GM21737 (cell line): ENCODE measurements at regions not wholly inside any gene's neighbourhood (a gene's known extent, or its start where the extent isn't known, plus 50 kb on each side); places are given as distances from the start of the nearest gene placed in this dataset.
A peak's percentile ranks its signal among the peaks of the same experiment; 100 is the strongest.

Experiments used
- ATAC-seq: cut with Tn5 transposase; IDR thresholded peaks from one replicate; pipeline ENCODE4 v1.9.1; 2021; ENCODE audit warnings: mild to moderate bottlenecking, moderate library complexity; ENCODE audit not compliant: unreplicated experiment

GRCh38 chr4:11487139-11487538 is 58.4 kb upstream of the HS3ST1 start:
- no peak for ATAC-seq

- ATAC-seq: no peak
Observed at GRCh38 chr4:11485926-11486325, 57.2 kb upstream of the HS3ST1 start.

GRCh38 chr4:11484531-11484930 is 55.8 kb upstream of the HS3ST1 start:
- ATAC-seq: no peak

GRCh38 chr4:11483046-11483445 is 54.4 kb upstream of the HS3ST1 start:
- no peak for ATAC-seq

- peak; percentile 94 for ATAC-seq
Observed at GRCh38 chr4:11480683-11481082, 52.0 kb upstream of the HS3ST1 start.
